ENCODE measurements at regions not wholly inside any gene's neighbourhood (a gene's known extent, or its start where the extent isn't known, plus 50 kb on each side); places are given as distances from the start of the nearest gene placed in this dataset.

DNA sequence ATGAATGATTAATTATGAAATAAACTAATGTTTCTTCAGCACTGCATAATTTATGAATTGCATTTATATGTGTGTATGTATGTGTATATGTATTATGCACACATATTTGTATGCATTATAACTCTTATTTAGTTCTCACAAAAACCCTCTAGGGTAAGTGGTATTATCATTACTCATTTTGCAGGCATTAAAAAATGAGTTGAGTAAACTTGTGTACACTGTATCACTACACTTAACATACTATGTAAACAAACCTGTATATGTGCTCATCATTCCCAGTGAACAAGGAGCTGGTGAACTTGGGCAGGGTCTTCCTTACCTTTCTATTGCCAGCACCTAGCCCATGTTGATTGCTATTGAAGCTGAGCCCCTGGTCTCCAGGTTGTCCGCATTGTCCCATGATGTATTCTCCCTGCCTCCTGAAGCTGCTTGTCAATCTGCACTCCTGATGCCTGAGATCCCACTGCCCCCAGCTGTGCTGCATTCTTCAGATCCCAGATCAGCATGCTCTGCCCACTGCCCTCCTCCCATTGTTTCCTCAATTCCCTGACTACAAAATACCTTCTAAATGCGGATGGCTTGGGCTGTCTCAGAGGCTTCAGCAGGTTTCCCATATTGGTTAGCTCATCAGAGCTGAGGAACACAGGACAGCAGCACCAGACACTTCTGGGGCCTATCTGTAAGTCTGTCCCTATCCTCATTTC is 267.9 kb upstream of the SESN3 start:
- Mint-ChIP-seq H3K4me3 (no peak overlapping the region), H3K9me3 (peaks cover 3% of the 10 kb centered on the region), H3K4me1 (ENCODE audit: low read depth) (no peaks in the 10 kb centered on the region), H3K36me3 (ENCODE audit: low read depth) (no peaks in the 10 kb centered on the region), H3K27me3 (no peaks in the 10 kb centered on the region), H3K27ac (no peak overlapping the region)
- no peak overlapping the region for H3K4me3 ChIP-seq (ENCODE audit: low read length)
- intact Hi-C loops (cut with DNase I, micrococcal nuclease): no loop called here
- POLR2A ChIA-PET: no interaction called here
- DNase-seq: no peak
- H3K4me1 ChIP-seq (ENCODE audit: insufficient read depth, low read length): no peaks in the 10 kb centered on the region
- CTCF ChIA-PET: no interaction called here
- no peaks in the 10 kb centered on the region for H3K36me3 ChIP-seq (ENCODE audit: insufficient read depth, low read length)
- ATAC-seq (ENCODE audit: poor library complexity): no peak
- H3K27ac ChIP-seq (ENCODE audit: low read depth in 1 of 2, low read length in 2 of 2): no peak overlapping the region
- TF ChIP-seq, protein P1, sequence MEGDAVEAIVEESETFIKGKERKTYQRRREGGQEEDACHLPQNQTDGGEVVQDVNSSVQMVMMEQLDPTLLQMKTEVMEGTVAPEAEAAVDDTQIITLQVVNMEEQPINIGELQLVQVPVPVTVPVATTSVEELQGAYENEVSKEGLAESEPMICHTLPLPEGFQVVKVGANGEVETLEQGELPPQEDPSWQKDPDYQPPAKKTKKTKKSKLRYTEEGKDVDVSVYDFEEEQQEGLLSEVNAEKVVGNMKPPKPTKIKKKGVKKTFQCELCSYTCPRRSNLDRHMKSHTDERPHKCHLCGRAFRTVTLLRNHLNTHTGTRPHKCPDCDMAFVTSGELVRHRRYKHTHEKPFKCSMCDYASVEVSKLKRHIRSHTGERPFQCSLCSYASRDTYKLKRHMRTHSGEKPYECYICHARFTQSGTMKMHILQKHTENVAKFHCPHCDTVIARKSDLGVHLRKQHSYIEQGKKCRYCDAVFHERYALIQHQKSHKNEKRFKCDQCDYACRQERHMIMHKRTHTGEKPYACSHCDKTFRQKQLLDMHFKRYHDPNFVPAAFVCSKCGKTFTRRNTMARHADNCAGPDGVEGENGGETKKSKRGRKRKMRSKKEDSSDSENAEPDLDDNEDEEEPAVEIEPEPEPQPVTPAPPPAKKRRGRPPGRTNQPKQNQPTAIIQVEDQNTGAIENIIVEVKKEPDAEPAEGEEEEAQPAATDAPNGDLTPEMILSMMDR (IDR thresholded peaks at IDR 0.05): no peak
- H3K9me3 ChIP-seq (ENCODE audit: control insufficient read depth in 1 of 2, insufficient read depth in 1 of 2, low read length in 2 of 2): no peaks in the 10 kb centered on the region
- H3K27me3 ChIP-seq (ENCODE audit: control insufficient read depth in 1 of 2, insufficient read depth in 2 of 2, low read length in 2 of 2): no peaks in the 10 kb centered on the region

DNA sequence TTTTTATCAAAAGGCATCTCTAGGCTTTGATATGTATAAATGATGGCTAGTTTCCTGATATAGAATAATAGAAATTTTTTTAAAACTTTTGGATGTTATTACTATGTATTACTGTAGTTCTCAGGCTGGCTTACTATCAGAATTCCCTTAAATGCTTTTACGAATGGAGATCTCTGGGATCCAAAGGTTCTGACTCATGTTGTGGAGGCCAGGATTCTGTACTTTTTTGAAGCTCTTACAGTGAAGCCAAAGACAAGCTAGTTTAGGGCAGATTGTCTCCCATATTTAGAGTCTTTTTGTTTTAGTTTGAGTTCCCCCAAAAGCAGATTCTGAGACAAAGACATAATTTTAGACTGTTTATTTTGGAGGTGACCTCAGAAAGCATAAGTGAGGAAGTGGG is 265.9 kb upstream of the SESN3 start:
- Mint-ChIP-seq H3K27me3 (no peaks in the 10 kb centered on the region), H3K4me1 (ENCODE audit: low read depth) (no peaks in the 10 kb centered on the region), H3K27ac (no peak overlapping the region), H3K4me3 (no peak overlapping the region), H3K9me3 (peaks cover 3% of the 10 kb centered on the region), H3K36me3 (ENCODE audit: low read depth) (no peaks in the 10 kb centered on the region)
- no peak overlapping the region for H3K4me3 ChIP-seq (ENCODE audit: low read length)
- DNase-seq (no peak), ATAC-seq (ENCODE audit: poor library complexity) (no peak)
- no peaks in the 10 kb centered on the region for H3K9me3 ChIP-seq (ENCODE audit: control insufficient read depth in 1 of 2, insufficient read depth in 1 of 2, low read length in 2 of 2)
- intact Hi-C loops (cut with DNase I, micrococcal nuclease): no loop called here
- ChIA-PET POLR2A (no interaction called here), CTCF (no interaction called here)
- H3K27ac ChIP-seq (ENCODE audit: low read depth in 1 of 2, low read length in 2 of 2): no peak overlapping the region
- H3K27me3 ChIP-seq (ENCODE audit: control insufficient read depth in 1 of 2, insufficient read depth in 2 of 2, low read length in 2 of 2): no peaks in the 10 kb centered on the region
- TF ChIP-seq, protein P1 (IDR thresholded peaks at IDR 0.05): no peak
- H3K36me3 ChIP-seq (ENCODE audit: insufficient read depth, low read length): no peaks in the 10 kb centered on the region
- H3K4me1 ChIP-seq (ENCODE audit: insufficient read depth, low read length): no peaks in the 10 kb centered on the region

DNA sequence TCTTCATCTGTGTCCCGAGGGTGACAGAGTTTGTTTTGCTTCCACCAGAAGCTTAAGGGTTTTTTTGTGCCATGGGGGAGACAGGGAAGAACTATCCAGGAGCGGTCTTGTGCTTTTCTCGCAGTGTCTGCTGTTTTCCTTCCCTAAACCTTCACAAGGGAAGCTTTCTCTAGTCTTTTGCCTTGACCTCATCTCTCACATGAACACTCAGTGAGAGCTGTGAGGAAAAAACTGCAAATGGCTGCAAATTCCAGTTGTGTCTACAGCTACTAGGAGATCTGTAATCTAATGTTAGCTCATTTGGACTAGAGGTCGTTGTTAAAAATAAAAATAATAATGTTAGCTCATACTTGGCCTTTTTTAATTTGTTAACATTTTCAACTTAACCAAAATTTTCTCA is 264.7 kb upstream of the SESN3 start:
- DNase-seq: no peak
- CTCF ChIA-PET: no interaction called here

More for the DNA sequence above, 264.7 kb upstream of the SESN3 start:
- intact Hi-C loops (cut with DNase I, micrococcal nuclease): no loop called here
- Histone ChIP-seq H3K27ac (ENCODE audit: low read depth in 1 of 2, low read length in 2 of 2) (no peak overlapping the region), H3K4me1 (ENCODE audit: insufficient read depth, low read length) (no peaks in the 10 kb centered on the region), H3K4me3 (ENCODE audit: low read length) (no peak overlapping the region), H3K27me3 (ENCODE audit: control insufficient read depth in 1 of 2, insufficient read depth in 2 of 2, low read length in 2 of 2) (no peaks in the 10 kb centered on the region), H3K9me3 (ENCODE audit: control insufficient read depth in 1 of 2, insufficient read depth in 1 of 2, low read length in 2 of 2) (no peaks in the 10 kb centered on the region), H3K36me3 (ENCODE audit: insufficient read depth, low read length) (no peaks in the 10 kb centered on the region)
- no peaks in the 10 kb centered on the region for H3K36me3 Mint-ChIP-seq (ENCODE audit: low read depth)
- POLR2A ChIA-PET: no interaction called here
- H3K27ac Mint-ChIP-seq: no peak overlapping the region
- TF ChIP-seq, protein P1 (IDR thresholded peaks at IDR 0.05): no peak
- no peak overlapping the region for H3K4me3 Mint-ChIP-seq
- H3K27me3 Mint-ChIP-seq: no peaks in the 10 kb centered on the region
- ATAC-seq (ENCODE audit: poor library complexity): no peak
- H3K9me3 Mint-ChIP-seq: peaks cover 8% of the 10 kb centered on the region
- H3K4me1 Mint-ChIP-seq (ENCODE audit: low read depth): no peaks in the 10 kb centered on the region
